Neuronal stem cell (in vitro differentiated cells): ENCODE measurements at regions not wholly inside any gene's neighbourhood (a gene's known extent, or its start where the extent isn't known, plus 50 kb on each side); places are given as distances from the start of the nearest gene placed in this dataset.

Experiments
- DNase-seq: peaks from one replicate; pipeline ENCODE4 v3.0.0-alpha.2; 2013; ENCODE audit warnings: low spot score
- H2AFZ ChIP-seq: one replicate; pipeline ENCODE4 v1.6.1; 2013; ENCODE audit warnings: mild to moderate bottlenecking, low read length, inconsistent platforms
- H2AK5ac ChIP-seq: 2 replicates; pipeline ENCODE4 v1.6.1; 2013; ENCODE audit warnings: low read depth, mild to moderate bottlenecking, inconsistent platforms, low read length, moderate library complexity, mixed read lengths
- H2BK120ac ChIP-seq: 2 replicates; pipeline ENCODE4 v1.6.1; 2013; ENCODE audit warnings: low read depth, mild to moderate bottlenecking, inconsistent platforms, low read length, moderate library complexity, mixed read lengths
- H2BK12ac ChIP-seq: one replicate; pipeline ENCODE4 v1.6.1; 2013; ENCODE audit warnings: low read length, inconsistent platforms
- H2BK15ac ChIP-seq: 2 replicates; pipeline ENCODE4 v1.6.1; 2013; ENCODE audit warnings: mild to moderate bottlenecking, low read length, inconsistent platforms, mixed read lengths
- H2BK5ac ChIP-seq: one replicate; pipeline ENCODE4 v1.6.1; 2013; ENCODE audit warnings: inconsistent platforms, mild to moderate bottlenecking, low read length, moderate library complexity
- H3K14ac ChIP-seq: one replicate; pipeline ENCODE4 v1.6.1; 2013; ENCODE audit warnings: low read length, inconsistent platforms
- H3K18ac ChIP-seq: 2 replicates; pipeline ENCODE4 v1.6.1; 2013; ENCODE audit warnings: low read length, inconsistent platforms
- H3K23ac ChIP-seq: 2 replicates; pipeline ENCODE4 v1.6.1; 2013; ENCODE audit warnings: low read depth, mild to moderate bottlenecking, mixed read lengths, low read length, inconsistent platforms; ENCODE audit not compliant: poor library complexity
- H3K27ac ChIP-seq: replicated peaks from 3 replicates; pipeline ENCODE4 v1.5.1; 2013; ENCODE audit warnings: low read length, inconsistent platforms
- H3K27me3 ChIP-seq, 3 experiments: 2 replicates each; pipeline ENCODE4 v1.6.1; 2013; ENCODE audit warnings: low read length in 3 of 3, mild to moderate bottlenecking in 2 of 3, inconsistent platforms in 1 of 3, low read depth in 1 of 3, mixed read lengths in 1 of 3, moderate library complexity in 1 of 3; ENCODE audit not compliant: control insufficient read depth in 3 of 3, insufficient read depth in 3 of 3
- H3K36me3 ChIP-seq, 2 donors: replicated peaks in 1 of 2; 2 replicates each; pipeline ENCODE4 v1.6.1; 2013; ENCODE audit warnings: low read length in 2 of 2; ENCODE audit not compliant: control insufficient read depth in 2 of 2, insufficient read depth in 2 of 2
- H3K4ac ChIP-seq: 2 replicates; pipeline ENCODE4 v1.6.1; 2013; ENCODE audit warnings: inconsistent platforms, mild to moderate bottlenecking, low read length, moderate library complexity
- H3K4me1 ChIP-seq, 2 donors: 1 replicate in 1 of 2; 2 replicates in 1 of 2; pipeline ENCODE4 v1.6.1; 2013; ENCODE audit warnings: low read length in 2 of 2, low read depth in 1 of 2; ENCODE audit not compliant: control insufficient read depth in 2 of 2, insufficient read depth in 1 of 2
- H3K4me2 ChIP-seq: one replicate; pipeline ENCODE4 v1.6.1; 2013; ENCODE audit warnings: mild to moderate bottlenecking, low read length, inconsistent platforms; ENCODE audit not compliant: insufficient read depth, poor library complexity, severe bottlenecking
- H3K4me3 ChIP-seq, 2 donors: 2 replicates each; pipeline ENCODE4 v1.5.1; 2013; ENCODE audit warnings: low read length in 2 of 2, mild to moderate bottlenecking in 2 of 2, inconsistent platforms in 1 of 2, moderate library complexity in 1 of 2
- H3K79me1 ChIP-seq: one replicate; pipeline ENCODE4 v1.6.1; 2013; ENCODE audit warnings: low read depth, mild to moderate bottlenecking, inconsistent platforms, low read length, moderate library complexity
- H3K9ac ChIP-seq: one replicate; pipeline ENCODE4 v1.6.1; 2013; ENCODE audit warnings: mild to moderate bottlenecking, low read depth, low read length, inconsistent platforms; ENCODE audit not compliant: poor library complexity
- H3K9me3 ChIP-seq, 2 donors: replicated peaks in 1 of 2; 2 replicates each; pipeline versions ENCODE3 to v1.6.1; 2013; ENCODE audit warnings: low read length in 2 of 2, mild to moderate bottlenecking in 2 of 2, inconsistent platforms in 1 of 2, low read depth in 1 of 2, mixed read lengths in 1 of 2, moderate library complexity in 1 of 2; ENCODE audit not compliant: control insufficient read depth in 2 of 2, insufficient read depth in 1 of 2
- H4K8ac ChIP-seq: one replicate; pipeline ENCODE4 v1.6.1; 2013; ENCODE audit warnings: low read depth, mild to moderate bottlenecking, inconsistent platforms, low read length, moderate library complexity
- H4K91ac ChIP-seq: one replicate; pipeline ENCODE4 v1.6.1; 2013; ENCODE audit warnings: low read length, low read depth, mild to moderate bottlenecking, inconsistent platforms; ENCODE audit not compliant: poor library complexity
- WGBS, 2 donors: extraction: QIAGEN DNeasy Blood & Tissue Kit; methylation state at CpG; one replicate each; pipeline ENCODE4 v1.1.7; 2013; ENCODE audit warnings: missing lambda C conversion rate in 2 of 2, mixed read lengths in 1 of 2; ENCODE audit not compliant: insufficient read length in 2 of 2, insufficient replicate concordance in 1 of 2; ENCODE audit errors: extremely low coverage in 2 of 2; 5-methylcytosine and 5-hydroxymethylcytosine counted together

DNA sequence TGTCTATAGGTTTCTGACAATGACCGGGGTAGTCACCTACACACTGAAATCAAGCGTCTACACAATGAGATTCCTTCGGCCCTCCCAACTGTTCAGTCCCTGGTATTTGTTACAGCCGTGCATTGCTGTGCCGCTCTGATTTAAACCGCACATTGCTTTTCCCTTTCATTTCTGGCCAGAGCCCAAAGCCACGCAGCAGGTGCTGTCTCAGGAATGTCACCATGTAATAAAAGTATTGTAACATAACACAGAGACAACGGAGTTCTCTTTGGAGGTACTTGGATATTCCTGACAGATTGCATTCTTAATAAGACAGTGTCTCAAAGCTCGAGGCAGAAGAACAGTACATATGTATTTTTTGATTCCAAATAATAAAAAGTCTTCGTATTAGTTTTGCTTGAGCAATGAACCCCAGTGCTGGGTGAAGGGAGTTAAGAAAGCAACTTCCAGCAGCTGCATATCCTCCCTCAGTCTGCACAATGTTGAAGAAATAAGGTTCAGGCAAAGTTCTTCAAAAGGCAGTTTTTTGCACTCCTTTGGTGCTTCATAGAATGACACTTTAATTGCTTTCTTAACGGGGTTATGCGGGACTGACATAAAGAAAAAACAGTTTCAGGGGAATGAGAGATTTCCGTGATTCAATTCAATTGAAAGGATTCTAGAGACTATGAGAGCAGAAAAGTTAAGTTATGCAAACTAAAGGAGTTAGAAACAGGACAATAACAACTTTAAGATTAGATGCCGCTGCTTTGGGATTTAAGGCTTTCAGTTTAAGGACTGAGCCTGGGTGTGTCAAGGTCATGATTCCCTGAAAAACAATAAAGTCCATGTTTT, 288.7 kb upstream of the FLRT2 start:
- Histone ChIP-seq H3K9me3 (no peaks in the 10 kb centered on the region), H2AK5ac (no peak overlapping the region), H3K4me3 (no peak overlapping the region), H3K4me1 (peaks cover 0 to 2% of the 10 kb centered on the region in 2 donors), H3K4me2 (no peak overlapping the region), H3K27ac (no peak overlapping the region), H3K36me3 (no peaks in the 10 kb centered on the region), H3K79me1 (no peaks in the 10 kb centered on the region), H2BK15ac (no peak overlapping the region), H2BK12ac (no peak overlapping the region), H3K23ac (no peak overlapping the region), H3K9ac (no peak overlapping the region), H3K27me3 (no peaks in the 10 kb centered on the region), H3K4ac (no peak overlapping the region), H3K14ac (no peak overlapping the region), H2BK120ac (no peak overlapping the region), H3K18ac (no peak overlapping the region), H4K8ac (no peak overlapping the region), H2BK5ac (no peak overlapping the region), H2AFZ (peak overlapping the region; percentile 21), H4K91ac (no peak overlapping the region)
- WGBS, 2 donors: no CpG with 5 or more reads among the region's 14 CpGs
- peak; percentile 14 for DNase-seq

DNA sequence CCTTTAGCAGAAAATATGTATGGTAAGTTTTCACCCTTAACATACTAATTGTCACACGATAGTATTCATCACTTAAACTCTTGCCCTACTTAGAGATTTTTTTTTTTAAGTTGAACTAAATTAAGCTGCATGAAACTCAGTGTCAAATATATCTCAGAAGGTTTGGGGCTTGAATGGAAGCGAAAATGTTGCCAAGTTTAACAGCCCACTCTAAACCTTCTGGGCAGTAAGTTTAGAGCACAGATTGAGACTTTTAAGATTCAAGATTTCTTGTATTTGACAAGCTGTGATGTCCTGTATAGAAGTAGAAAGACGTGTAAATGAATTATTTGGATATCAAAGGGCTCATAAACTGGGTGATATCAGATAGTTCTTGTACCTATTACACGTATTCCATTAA, 287.3 kb upstream of the FLRT2 start:
- H3K18ac ChIP-seq: no peak overlapping the region
- H4K8ac ChIP-seq: no peak overlapping the region
- H2BK120ac ChIP-seq: no peak overlapping the region
- no peak overlapping the region for H3K4ac ChIP-seq
- no peak overlapping the region for H3K14ac ChIP-seq
- H2BK12ac ChIP-seq: no peak overlapping the region
- H3K9ac ChIP-seq: no peak overlapping the region
- no peak overlapping the region for H3K4me2 ChIP-seq
- no peak overlapping the region for H3K23ac ChIP-seq
- H3K79me1 ChIP-seq: no peaks in the 10 kb centered on the region
- no peaks in the 10 kb centered on the region for H3K27me3 ChIP-seq
- H3K4me3 ChIP-seq: no peak overlapping the region
- H3K27ac ChIP-seq: no peak overlapping the region
- no peak overlapping the region for H2AFZ ChIP-seq
- peaks cover 0 to 2% of the 10 kb centered on the region in 2 donors for H3K4me1 ChIP-seq
- no peaks in the 10 kb centered on the region for H3K36me3 ChIP-seq
- no peak for DNase-seq
- WGBS, 2 donors: no CpG with 5 or more reads among the region's 4 CpGs
- no peak overlapping the region for H2BK5ac ChIP-seq
- no peak overlapping the region for H4K91ac ChIP-seq
- H3K9me3 ChIP-seq: no peaks in the 10 kb centered on the region
- no peak overlapping the region for H2BK15ac ChIP-seq
- no peak overlapping the region for H2AK5ac ChIP-seq

DNA sequence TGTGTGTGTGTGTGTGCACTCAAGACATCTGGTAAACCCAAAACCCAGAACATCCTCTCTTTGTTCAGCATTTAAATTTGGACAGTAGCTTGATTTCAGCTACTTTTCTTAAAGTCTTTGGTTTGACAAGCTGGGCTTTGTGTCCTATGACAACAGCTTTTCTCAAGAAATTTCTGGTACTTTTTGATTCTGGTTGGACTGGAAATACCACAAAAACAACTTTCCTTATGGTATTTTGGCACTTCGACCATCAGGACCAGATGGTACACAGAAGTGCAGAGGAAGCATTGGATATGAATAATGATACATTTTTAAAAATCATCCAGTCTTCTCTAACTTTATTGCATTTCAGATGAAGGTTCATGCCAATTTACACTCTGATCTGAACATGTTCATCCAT, 286.6 kb upstream of the FLRT2 start:
- H3K9ac ChIP-seq: no peak overlapping the region
- no peak overlapping the region for H2BK5ac ChIP-seq
- H3K4me2 ChIP-seq: no peak overlapping the region
- no peak overlapping the region for H3K4ac ChIP-seq
- H3K27ac ChIP-seq: no peak overlapping the region
- no peaks in the 10 kb centered on the region for H3K9me3 ChIP-seq
- no peak overlapping the region for H2BK15ac ChIP-seq
- no CpG with 5 or more reads among the region's 1 CpG for WGBS, 2 donors
- H2BK12ac ChIP-seq: no peak overlapping the region
- H3K4me1 ChIP-seq: peaks cover 0 to 2% of the 10 kb centered on the region in 2 donors
- H2AK5ac ChIP-seq: no peak overlapping the region
- no peak overlapping the region for H3K14ac ChIP-seq
- no peaks in the 10 kb centered on the region for H3K79me1 ChIP-seq
- H2AFZ ChIP-seq: no peak overlapping the region
- no peak overlapping the region for H3K4me3 ChIP-seq
- H2BK120ac ChIP-seq: no peak overlapping the region
- H3K36me3 ChIP-seq: no peaks in the 10 kb centered on the region
- H3K23ac ChIP-seq: no peak overlapping the region
- no peak overlapping the region for H4K91ac ChIP-seq
- DNase-seq: no peak
- H4K8ac ChIP-seq: no peak overlapping the region
- H3K18ac ChIP-seq: no peak overlapping the region
- no peaks in the 10 kb centered on the region for H3K27me3 ChIP-seq

GRCh38 chr14:85247071-85247470, 282.9 kb upstream of the FLRT2 start:
- no peak overlapping the region for H4K8ac ChIP-seq
- H3K23ac ChIP-seq: no peak overlapping the region
- H3K18ac ChIP-seq: no peak overlapping the region
- no peak overlapping the region for H2BK5ac ChIP-seq
- no peaks in the 10 kb centered on the region for H3K27me3 ChIP-seq
- WGBS, 2 donors: no CpG with 5 or more reads among the region's 3 CpGs
- H4K91ac ChIP-seq: no peak overlapping the region
- H3K9ac ChIP-seq: no peak overlapping the region
- no peaks in the 10 kb centered on the region for H3K36me3 ChIP-seq
- H2AFZ ChIP-seq: no peak overlapping the region
- H2BK12ac ChIP-seq: no peak overlapping the region
- no peak overlapping the region for H3K4ac ChIP-seq
- H2BK15ac ChIP-seq: no peak overlapping the region
- H3K14ac ChIP-seq: no peak overlapping the region
- H3K79me1 ChIP-seq: no peaks in the 10 kb centered on the region
- no peak overlapping the region for H3K4me2 ChIP-seq
- H3K4me3 ChIP-seq: no peak overlapping the region
- no peaks in the 10 kb centered on the region for H3K9me3 ChIP-seq
- DNase-seq: no peak
- peaks cover 0 to 5% of the 10 kb centered on the region in 2 donors for H3K4me1 ChIP-seq
- H2BK120ac ChIP-seq: no peak overlapping the region
- H3K27ac ChIP-seq: no peak overlapping the region
- H2AK5ac ChIP-seq: no peak overlapping the region
